H1 (cell line): ENCODE measurements at regions not wholly inside any gene's neighbourhood (a gene's known extent, or its start where the extent isn't known, plus 50 kb on each side); places are given as distances from the start of the nearest gene placed in this dataset.

Experiments
- BRCA1 ChIP-seq: IDR thresholded peaks from 2 replicates; pipeline ENCODE4 v1.6.1; 2012; ENCODE audit warnings: low read depth, low read length, improper control_type of control experiment
- CHD7 ChIP-seq: fragments of 300-600 bp; sonication (generic); IDR thresholded peaks from 2 replicates; pipeline ENCODE4 v1.7.1; 2012; ENCODE audit warnings: low read length, moderate library complexity, mild to moderate bottlenecking, inconsistent platforms; ENCODE audit not compliant: insufficient replicate concordance
- EGR1 ChIP-seq: IDR thresholded peaks from 2 replicates; pipeline ENCODE4 v1.6.1; 2011; ENCODE audit warnings: low read depth, low read length, borderline replicate concordance
- GTF2F1 ChIP-seq: IDR thresholded peaks from 2 replicates; pipeline ENCODE4 v1.6.1; 2012; ENCODE audit warnings: low read depth, low read length, improper control_type of control experiment, borderline replicate concordance
- KDM4A ChIP-seq: IDR thresholded peaks from one replicate; pipeline ENCODE4 v1.7.1; 2012; ENCODE audit warnings: low read depth, mild to moderate bottlenecking, moderate library complexity, low read length, inconsistent platforms; ENCODE audit not compliant: severe bottlenecking
- RAD21 ChIP-seq, 2 experiments: IDR thresholded peaks in 1 of 2; conservative IDR thresholded peaks in 1 of 2; 2 replicates each; pipeline ENCODE4 v1.6.1; 2011; ENCODE audit warnings: low read depth in 2 of 2, low read length in 2 of 2, improper control_type of control experiment in 1 of 2, inconsistent platforms in 1 of 2, mild to moderate bottlenecking in 1 of 2, moderate library complexity in 1 of 2
- TF ChIP-seq, protein P1 (sequence below): IDR thresholded peaks from 2 replicates; pipeline ENCODE4 v1.6.1; 2011; ENCODE audit warnings: low read depth, mild to moderate bottlenecking, low read length; ENCODE audit not compliant: insufficient read depth

- TF ChIP-seq CHD7 (no peak), BRCA1 (no peak), EGR1 (no peak), KDM4A (no peak), RAD21 (IDR thresholded peaks at IDR 0.05 in 1 of 2, conservative IDR thresholded peaks at IDR 0.05 in 1 of 2; ENCODE audit: low read depth in 2 of 2, low read length in 2 of 2) (no peak), GTF2F1 (no peak)
- TF ChIP-seq, protein P1, sequence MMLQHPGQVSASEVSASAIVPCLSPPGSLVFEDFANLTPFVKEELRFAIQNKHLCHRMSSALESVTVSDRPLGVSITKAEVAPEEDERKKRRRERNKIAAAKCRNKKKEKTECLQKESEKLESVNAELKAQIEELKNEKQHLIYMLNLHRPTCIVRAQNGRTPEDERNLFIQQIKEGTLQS: no peak
- TF ChIP-seq, all 59 proteins: peak for 0
Observed at GRCh38 chrX:69232945-69233344, 67.7 kb upstream of the PJA1 start (continued).
